Liver (tissue), 8 donors: ENCODE measurements at regions not wholly inside any gene's neighbourhood (a gene's known extent, or its start where the extent isn't known, plus 50 kb on each side); places are given as distances from the start of the nearest gene placed in this dataset.

ENCODE experiments used
- DNase-seq: peaks from one replicate; pipeline ENCODE4 v3.0.0-alpha.2; 2017; ENCODE audit warnings: low spot score
- H3K27ac ChIP-seq, 2 donors: one replicate each; pipeline ENCODE4 v1.7.0; 2013; ENCODE audit warnings: inconsistent platforms in 2 of 2, low read length in 2 of 2, control low read depth in 1 of 2, low read depth in 1 of 2, mild to moderate bottlenecking in 1 of 2
- H3K27me3 ChIP-seq, 4 donors: one replicate each; pipeline versions ENCODE4 v1.6.1 to v1.7.0; 2013; ENCODE audit warnings: low read length in 3 of 4, inconsistent platforms in 1 of 4, mild to moderate bottlenecking in 1 of 4, moderate library complexity in 1 of 4; ENCODE audit not compliant: control insufficient read depth in 4 of 4, insufficient read depth in 4 of 4
- H3K36me3 ChIP-seq, 4 donors: one replicate each; pipeline versions ENCODE4 v1.6.1 to v1.7.0; 2013; ENCODE audit warnings: low read length in 3 of 4, mild to moderate bottlenecking in 3 of 4, low read depth in 1 of 4, moderate library complexity in 1 of 4; ENCODE audit not compliant: control insufficient read depth in 4 of 4, insufficient read depth in 3 of 4
- H3K4me1 ChIP-seq, 4 donors: one replicate each; pipeline versions ENCODE4 v1.6.1 to v1.7.0; 2013; ENCODE audit warnings: low read length in 3 of 4, mild to moderate bottlenecking in 3 of 4, moderate library complexity in 1 of 4; ENCODE audit not compliant: control insufficient read depth in 4 of 4, insufficient read depth in 4 of 4
- H3K4me3 ChIP-seq, 3 donors: one replicate each; pipeline versions ENCODE4 v1.6.1 to v1.7.0; 2013; ENCODE audit warnings: low read length in 3 of 3, control low read depth in 1 of 3, low read depth in 1 of 3, mild to moderate bottlenecking in 1 of 3
- H3K9ac ChIP-seq, 2 donors: one replicate each; pipeline ENCODE4 v1.7.0; 2013; ENCODE audit warnings: low read length in 2 of 2, mild to moderate bottlenecking in 2 of 2, moderate library complexity in 2 of 2, control low read depth in 1 of 2, low read depth in 1 of 2
- H3K9me3 ChIP-seq, 4 donors: one replicate each; pipeline versions ENCODE4 v1.6.1 to v1.7.0; 2013; ENCODE audit warnings: low read length in 3 of 4; ENCODE audit not compliant: control insufficient read depth in 4 of 4
- EGR1 ChIP-seq, 2 donors: IDR thresholded peaks; 2 replicates each; pipeline ENCODE4 v1.6.1; 2016 to 2018; ENCODE audit warnings: antibody characterized with exemption in 2 of 2, low read depth in 2 of 2
- FOXA1 ChIP-seq: IDR thresholded peaks from 2 replicates; pipeline ENCODE4 v1.6.1; 2016; ENCODE audit warnings: antibody characterized with exemption
- FOXA2 ChIP-seq: IDR thresholded peaks from 2 replicates; pipeline ENCODE4 v1.6.1; 2016; ENCODE audit warnings: antibody characterized with exemption
- GABPA ChIP-seq, 2 donors: IDR thresholded peaks in 1 of 2; conservative IDR thresholded peaks in 1 of 2; 2 replicates each; pipeline ENCODE4 v1.6.1; 2016; ENCODE audit warnings: antibody characterized with exemption in 2 of 2, mild to moderate bottlenecking in 1 of 2, moderate library complexity in 1 of 2
- HNF4A ChIP-seq, 2 donors: conservative IDR thresholded peaks; 2 replicates each; pipeline ENCODE4 v1.6.1; 2016; ENCODE audit warnings: antibody characterized with exemption in 2 of 2, mild to moderate bottlenecking in 2 of 2
- HNF4G ChIP-seq: IDR thresholded peaks from 2 replicates; pipeline ENCODE4 v1.6.1; 2016; ENCODE audit warnings: antibody characterized with exemption
- JUND ChIP-seq, 2 donors: IDR thresholded peaks; 2 replicates each; pipeline ENCODE4 v1.6.1; 2016; ENCODE audit warnings: antibody characterized with exemption in 2 of 2
- NR2F2 ChIP-seq: IDR thresholded peaks from 2 replicates; pipeline ENCODE4 v1.6.1; 2016; ENCODE audit warnings: antibody characterized with exemption
- RAD21 ChIP-seq, 2 donors: IDR thresholded peaks; 2 replicates each; pipeline ENCODE4 v1.6.1; 2016; ENCODE audit warnings: antibody characterized with exemption in 2 of 2, mild to moderate bottlenecking in 2 of 2
- RXRA ChIP-seq, 2 donors: IDR thresholded peaks; 2 replicates each; pipeline ENCODE4 v1.6.1; 2017 to 2018; ENCODE audit warnings: antibody characterized with exemption in 2 of 2, mild to moderate bottlenecking in 1 of 2
- SP1 ChIP-seq: IDR thresholded peaks from 2 replicates; pipeline ENCODE4 v1.6.1; 2018; ENCODE audit warnings: antibody characterized with exemption, mild to moderate bottlenecking
- TAF1 ChIP-seq: conservative IDR thresholded peaks from 2 replicates; pipeline ENCODE4 v1.6.1; 2016; ENCODE audit warnings: antibody characterized with exemption, mild to moderate bottlenecking
- YY1 ChIP-seq: IDR thresholded peaks from 2 replicates; pipeline ENCODE4 v1.6.1; 2016; ENCODE audit warnings: antibody characterized with exemption, mild to moderate bottlenecking
- WGBS: extraction: QIAGEN DNeasy Blood & Tissue Kit; methylation state at CpG from one replicate; pipeline ENCODE4 v1.1.7; 2013; 5-methylcytosine and 5-hydroxymethylcytosine counted together
- TF ChIP-seq, protein P1 (sequence below): IDR thresholded peaks from 2 replicates; pipeline ENCODE4 v1.6.1; 2016; ENCODE audit warnings: antibody characterized with exemption
- TF ChIP-seq, protein P2 (sequence below): fragments of 150-350 bp; IDR thresholded peaks from 2 replicates; pipeline ENCODE4 v1.5.1; 2017; ENCODE audit warnings: improper control_type of control experiment, low read depth, low read length; ENCODE audit not compliant: missing input control
- TF ChIP-seq, protein P3 (sequence below): IDR thresholded peaks from 2 replicates; pipeline ENCODE4 v1.6.1; 2016; ENCODE audit warnings: antibody characterized with exemption
- donor health status: healthy.
- donor health status: healthy.
- donor health status: healthy.
- donor health status: healthy.
- donor health status: healthy.

DNA sequence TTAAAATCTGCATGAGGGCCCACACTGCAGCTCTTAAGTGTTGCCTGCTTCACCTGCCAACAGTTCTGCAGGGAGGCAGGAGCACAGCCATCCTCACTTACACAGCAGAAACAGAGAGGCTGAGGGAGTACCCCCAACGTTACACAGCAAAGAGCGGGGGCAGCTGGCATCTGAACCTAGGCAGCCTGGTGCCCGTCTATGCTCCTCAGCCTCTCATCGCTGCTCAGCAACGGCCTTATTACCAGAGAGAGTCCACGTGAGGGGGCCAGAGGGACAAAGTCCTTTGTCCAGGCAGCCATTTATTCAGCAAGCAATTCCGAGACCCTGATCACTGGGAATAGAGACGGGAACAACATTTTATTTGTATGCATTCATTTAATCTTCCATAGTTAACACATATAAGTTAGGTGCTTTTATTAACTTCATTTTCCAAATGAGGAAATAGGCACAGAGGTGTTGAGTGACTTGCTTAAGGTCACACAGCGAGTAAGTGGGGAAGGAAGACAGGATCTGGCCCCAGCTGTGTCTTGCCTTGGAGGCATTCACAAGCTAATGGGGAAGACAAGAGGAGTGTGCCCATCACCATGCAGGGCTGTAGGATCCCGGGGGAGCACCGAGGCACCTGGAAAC lies 52.2 kb upstream of the SORCS2 start:
- Histone ChIP-seq H3K9ac (no peak overlapping the region), H3K9me3 (no peaks in the 10 kb centered on the region), H3K4me3 (no peak overlapping the region), H3K27ac (no peak overlapping the region), H3K36me3 (no peaks in the 10 kb centered on the region), H3K27me3 (no peaks in the 10 kb centered on the region), H3K4me1 (no peaks in the 10 kb centered on the region)
- 77% methylated on average over 11 of the region's 11 CpGs for WGBS
- TF ChIP-seq RAD21 (IDR thresholded peaks at IDR 0.05) (no peak), NR2F2 (no peak), HNF4G (no peak), EGR1 (IDR thresholded peaks at IDR 0.05; ENCODE audit: low read depth in 2 of 2) (no peak), TAF1 (no peak), FOXA2 (no peak), SP1 (no peak), HNF4A (conservative IDR thresholded peaks at IDR 0.05) (no peak), GABPA (IDR thresholded peaks at IDR 0.05 in 1 of 2, conservative IDR thresholded peaks at IDR 0.05 in 1 of 2) (no peak)
- TF ChIP-seq, protein P1, sequence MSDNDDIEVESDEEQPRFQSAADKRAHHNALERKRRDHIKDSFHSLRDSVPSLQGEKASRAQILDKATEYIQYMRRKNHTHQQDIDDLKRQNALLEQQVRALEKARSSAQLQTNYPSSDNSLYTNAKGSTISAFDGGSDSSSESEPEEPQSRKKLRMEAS, result no peak
- no peak for DNase-seq

DNA sequence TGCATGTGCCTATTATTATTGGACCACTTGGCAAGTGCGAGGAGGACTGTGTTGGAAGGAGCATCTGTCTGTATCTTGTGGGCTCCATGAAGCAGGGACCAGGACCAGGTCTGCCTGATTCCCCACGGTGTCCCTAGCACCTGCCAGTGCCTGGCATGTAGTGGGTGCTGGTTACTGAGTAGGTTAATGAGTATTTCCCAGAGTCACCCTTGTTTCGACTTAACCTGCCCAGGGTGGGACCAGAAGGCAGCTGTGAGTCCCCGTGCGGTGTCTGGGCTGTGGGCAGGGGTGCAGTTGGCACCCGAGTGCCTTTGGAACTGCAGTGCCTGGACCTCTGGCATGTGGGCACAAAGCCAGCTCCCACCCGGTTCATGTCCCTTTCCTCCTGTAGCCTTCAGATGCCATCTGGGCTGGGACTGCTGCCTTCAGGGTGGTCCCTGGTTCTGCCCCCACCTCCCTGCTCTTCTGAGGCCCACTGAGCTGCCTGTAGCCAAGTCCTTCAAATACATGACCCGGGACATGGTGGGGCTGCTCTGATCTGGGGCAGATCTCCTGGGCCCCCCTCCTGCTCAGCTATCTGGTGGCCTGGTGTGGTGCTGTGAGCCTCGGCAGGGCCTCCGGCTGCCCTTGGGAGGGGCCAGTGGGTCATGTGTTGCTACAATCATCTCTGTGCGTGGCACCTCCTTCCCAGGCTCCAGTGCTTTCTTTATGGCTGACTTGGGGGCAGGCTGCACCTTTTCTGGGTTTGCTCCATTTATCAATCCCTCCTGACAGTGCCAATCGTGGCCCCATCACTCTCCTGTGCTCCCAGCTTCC lies 53.0 kb upstream of the SORCS2 start:
- H3K36me3 ChIP-seq, result no peaks in the 10 kb centered on the region
- H3K27ac ChIP-seq, result no peak overlapping the region
- peaks cover 0 to 2% (median 0%) of the 10 kb centered on the region in 4 donors for H3K4me1 ChIP-seq
- DNase-seq, result no peak
- H3K9ac ChIP-seq, result no peak overlapping the region
- WGBS, result 81% methylated on average over 12 of the region's 12 CpGs
- no peak overlapping the region for H3K4me3 ChIP-seq
- TF ChIP-seq RXRA (IDR thresholded peaks at IDR 0.05), result no peak
- no peak for TF ChIP-seq FOXA1
- no peak for TF ChIP-seq TAF1
- TF ChIP-seq FOXA2, result no peak
- no peak for TF ChIP-seq HNF4G
- TF ChIP-seq, protein P2, sequence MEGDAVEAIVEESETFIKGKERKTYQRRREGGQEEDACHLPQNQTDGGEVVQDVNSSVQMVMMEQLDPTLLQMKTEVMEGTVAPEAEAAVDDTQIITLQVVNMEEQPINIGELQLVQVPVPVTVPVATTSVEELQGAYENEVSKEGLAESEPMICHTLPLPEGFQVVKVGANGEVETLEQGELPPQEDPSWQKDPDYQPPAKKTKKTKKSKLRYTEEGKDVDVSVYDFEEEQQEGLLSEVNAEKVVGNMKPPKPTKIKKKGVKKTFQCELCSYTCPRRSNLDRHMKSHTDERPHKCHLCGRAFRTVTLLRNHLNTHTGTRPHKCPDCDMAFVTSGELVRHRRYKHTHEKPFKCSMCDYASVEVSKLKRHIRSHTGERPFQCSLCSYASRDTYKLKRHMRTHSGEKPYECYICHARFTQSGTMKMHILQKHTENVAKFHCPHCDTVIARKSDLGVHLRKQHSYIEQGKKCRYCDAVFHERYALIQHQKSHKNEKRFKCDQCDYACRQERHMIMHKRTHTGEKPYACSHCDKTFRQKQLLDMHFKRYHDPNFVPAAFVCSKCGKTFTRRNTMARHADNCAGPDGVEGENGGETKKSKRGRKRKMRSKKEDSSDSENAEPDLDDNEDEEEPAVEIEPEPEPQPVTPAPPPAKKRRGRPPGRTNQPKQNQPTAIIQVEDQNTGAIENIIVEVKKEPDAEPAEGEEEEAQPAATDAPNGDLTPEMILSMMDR, result no peak
- no peak for TF ChIP-seq EGR1 (IDR thresholded peaks at IDR 0.05; ENCODE audit: low read depth in 2 of 2)
- no peak for TF ChIP-seq GABPA (IDR thresholded peaks at IDR 0.05 in 1 of 2, conservative IDR thresholded peaks at IDR 0.05 in 1 of 2)
- H3K9me3 ChIP-seq, result no peaks in the 10 kb centered on the region
- H3K27me3 ChIP-seq, result no peaks in the 10 kb centered on the region

DNA sequence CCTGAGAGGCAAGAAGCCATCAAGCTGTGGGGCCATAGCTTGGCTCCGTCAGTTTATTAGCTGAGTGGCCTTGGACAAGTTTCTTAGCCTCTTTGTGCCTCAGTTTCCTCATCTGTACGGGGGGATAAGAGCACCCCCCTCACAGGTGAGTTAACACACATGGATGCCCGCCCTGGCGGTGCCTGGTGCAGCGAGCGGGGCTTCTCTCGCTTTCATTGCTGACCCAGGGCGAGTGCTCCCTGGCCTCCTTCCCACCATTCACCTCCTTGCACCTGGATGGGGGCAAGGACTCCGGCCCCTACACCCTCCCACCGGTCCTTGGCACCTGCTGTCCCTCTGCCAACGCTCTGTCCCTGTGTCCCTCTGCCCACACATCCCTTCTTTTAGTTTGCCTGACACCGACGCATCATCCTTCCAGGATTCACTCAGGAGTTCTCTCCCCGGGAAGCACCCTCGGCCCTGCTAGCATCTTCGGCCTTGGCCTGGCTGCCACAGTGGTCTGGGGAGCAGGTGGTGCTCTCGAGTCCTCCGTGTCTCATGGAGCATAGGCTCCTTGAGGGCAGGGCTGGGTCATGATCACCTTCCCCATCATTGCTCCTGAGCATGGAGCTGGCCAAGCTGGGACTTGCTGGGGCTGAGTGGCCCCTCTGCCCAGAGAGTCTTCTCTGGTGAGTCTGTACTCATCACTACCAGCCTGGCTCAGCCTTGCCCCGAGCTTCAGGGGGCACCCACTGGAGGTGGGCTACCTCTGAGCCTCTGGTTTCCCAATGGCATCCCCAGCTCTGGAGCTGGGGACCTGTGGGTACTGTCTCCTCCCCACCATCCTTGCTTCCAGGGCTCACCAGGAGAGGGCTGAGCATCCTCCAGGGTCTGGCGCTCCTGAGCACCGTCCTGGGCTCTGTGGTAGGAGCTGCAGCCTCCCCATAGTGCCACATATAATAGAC lies 53.8 kb upstream of the SORCS2 start:
- Histone ChIP-seq H3K4me1 (peaks cover 0 to 2% (median 0%) of the 10 kb centered on the region in 4 donors), H3K27me3 (no peaks in the 10 kb centered on the region), H3K9me3 (no peaks in the 10 kb centered on the region), H3K9ac (no peak overlapping the region), H3K4me3 (no peak overlapping the region), H3K27ac (no peak overlapping the region), H3K36me3 (no peaks in the 10 kb centered on the region)
- 87% methylated on average over 21 of the region's 21 CpGs for WGBS
- no peak for DNase-seq
- TF ChIP-seq RXRA (IDR thresholded peaks at IDR 0.05), result no peak
- TF ChIP-seq HNF4A (conservative IDR thresholded peaks at IDR 0.05), result no peak
- TF ChIP-seq, protein P3, sequence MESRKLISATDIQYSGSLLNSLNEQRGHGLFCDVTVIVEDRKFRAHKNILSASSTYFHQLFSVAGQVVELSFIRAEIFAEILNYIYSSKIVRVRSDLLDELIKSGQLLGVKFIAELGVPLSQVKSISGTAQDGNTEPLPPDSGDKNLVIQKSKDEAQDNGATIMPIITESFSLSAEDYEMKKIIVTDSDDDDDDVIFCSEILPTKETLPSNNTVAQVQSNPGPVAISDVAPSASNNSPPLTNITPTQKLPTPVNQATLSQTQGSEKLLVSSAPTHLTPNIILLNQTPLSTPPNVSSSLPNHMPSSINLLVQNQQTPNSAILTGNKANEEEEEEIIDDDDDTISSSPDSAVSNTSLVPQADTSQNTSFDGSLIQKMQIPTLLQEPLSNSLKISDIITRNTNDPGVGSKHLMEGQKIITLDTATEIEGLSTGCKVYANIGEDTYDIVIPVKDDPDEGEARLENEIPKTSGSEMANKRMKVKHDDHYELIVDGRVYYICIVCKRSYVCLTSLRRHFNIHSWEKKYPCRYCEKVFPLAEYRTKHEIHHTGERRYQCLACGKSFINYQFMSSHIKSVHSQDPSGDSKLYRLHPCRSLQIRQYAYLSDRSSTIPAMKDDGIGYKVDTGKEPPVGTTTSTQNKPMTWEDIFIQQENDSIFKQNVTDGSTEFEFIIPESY, result no peak
- TF ChIP-seq NR2F2, result no peak
- TF ChIP-seq HNF4G, result no peak
- no peak for TF ChIP-seq FOXA2
- no peak for TF ChIP-seq FOXA1
- TF ChIP-seq SP1, result no peak
- no peak for TF ChIP-seq YY1
- TF ChIP-seq, protein P2, result no peak
- TF ChIP-seq, protein P1, result no peak
- TF ChIP-seq TAF1, result no peak
- no peak for TF ChIP-seq GABPA (IDR thresholded peaks at IDR 0.05 in 1 of 2, conservative IDR thresholded peaks at IDR 0.05 in 1 of 2)
- TF ChIP-seq JUND (IDR thresholded peaks at IDR 0.05), result no peak
- no peak for TF ChIP-seq RAD21 (IDR thresholded peaks at IDR 0.05)
